H9 (cell line): ENCODE measurements at regions not wholly inside any gene's neighbourhood (a gene's known extent, or its start where the extent isn't known, plus 50 kb on each side); places are given as distances from the start of the nearest gene placed in this dataset.

Source experiments
- DNase-seq: peaks from one replicate; pipeline ENCODE4 v3.0.0-alpha.2; 2017
- H2AFZ ChIP-seq: one replicate; pipeline ENCODE4 v1.6.1; 2013; ENCODE audit warnings: mild to moderate bottlenecking, low read length, control low read depth, moderate library complexity
- H2AK5ac ChIP-seq: 2 replicates; pipeline ENCODE4 v1.6.1; 2013; ENCODE audit warnings: low read length, control low read depth, mixed read lengths; ENCODE audit not compliant: insufficient read length
- H2BK120ac ChIP-seq: one replicate; pipeline ENCODE4 v1.6.1; 2013; ENCODE audit warnings: low read depth, mild to moderate bottlenecking, low read length, control low read depth, inconsistent platforms; ENCODE audit not compliant: poor library complexity, severe bottlenecking
- H2BK12ac ChIP-seq: 2 replicates; pipeline ENCODE4 v1.6.1; 2013; ENCODE audit warnings: low read length, control low read depth, mixed read lengths, low read depth; ENCODE audit not compliant: insufficient read length
- H2BK15ac ChIP-seq: 2 replicates; pipeline ENCODE4 v1.6.1; 2013; ENCODE audit warnings: low read depth, low read length, control low read depth
- H2BK20ac ChIP-seq: one replicate; pipeline ENCODE4 v1.6.1; 2013; ENCODE audit warnings: low read depth, mild to moderate bottlenecking, low read length, control low read depth, inconsistent platforms; ENCODE audit not compliant: poor library complexity, severe bottlenecking
- H2BK5ac ChIP-seq: 2 replicates; pipeline ENCODE4 v1.6.1; 2013; ENCODE audit warnings: low read length, control low read depth, mixed read lengths; ENCODE audit not compliant: insufficient read length
- H3K14ac ChIP-seq: 2 replicates; pipeline ENCODE4 v1.6.1; 2013; ENCODE audit warnings: low read length, control low read depth; ENCODE audit not compliant: insufficient read depth
- H3K18ac ChIP-seq: 2 replicates; pipeline ENCODE4 v1.6.1; 2013; ENCODE audit warnings: low read depth, mild to moderate bottlenecking, mixed read lengths, low read length, control low read depth; ENCODE audit not compliant: insufficient read length
- H3K23ac ChIP-seq: 2 replicates; pipeline ENCODE4 v1.6.1; 2013; ENCODE audit warnings: low read length, control low read depth, mixed read lengths, low read depth; ENCODE audit not compliant: insufficient read length
- H3K23me2 ChIP-seq: 2 replicates; pipeline ENCODE4 v1.6.1; 2013; ENCODE audit warnings: low read depth, mild to moderate bottlenecking, mixed read lengths, low read length, control low read depth; ENCODE audit not compliant: insufficient read length, poor library complexity, severe bottlenecking
- H3K27ac ChIP-seq: 2 replicates; pipeline ENCODE4 v1.5.1; 2013; ENCODE audit warnings: low read length, control low read depth, mixed read lengths, low read depth; ENCODE audit not compliant: insufficient read length
- H3K27me3 ChIP-seq: 2 replicates; pipeline ENCODE4 v1.6.1; 2013; ENCODE audit warnings: low read length, control low read depth, inconsistent platforms; ENCODE audit not compliant: insufficient read depth
- H3K4ac ChIP-seq: 2 replicates; pipeline ENCODE4 v1.6.1; 2013; ENCODE audit warnings: low read depth, mild to moderate bottlenecking, control low read depth, inconsistent platforms, low read length, moderate library complexity
- H3K4me1 ChIP-seq: 2 replicates; pipeline ENCODE4 v1.6.1; 2013; ENCODE audit warnings: low read length, control low read depth, inconsistent platforms; ENCODE audit not compliant: insufficient read depth
- H3K4me2 ChIP-seq: 2 replicates; pipeline ENCODE4 v1.6.1; 2013; ENCODE audit warnings: low read length, control low read depth, mixed read lengths; ENCODE audit not compliant: insufficient read length, insufficient read depth
- H3K56ac ChIP-seq: 2 replicates; pipeline ENCODE4 v1.6.1; 2013; ENCODE audit warnings: low read depth, mild to moderate bottlenecking, mixed read lengths, low read length, control low read depth; ENCODE audit not compliant: insufficient read length
- H3K79me1 ChIP-seq: 2 replicates; pipeline ENCODE4 v1.6.1; 2013; ENCODE audit warnings: low read depth, mild to moderate bottlenecking, moderate library complexity, low read length, control low read depth, inconsistent platforms; ENCODE audit not compliant: insufficient read depth, poor library complexity, severe bottlenecking
- H3K79me2 ChIP-seq: 2 replicates; pipeline ENCODE4 v1.6.1; 2013; ENCODE audit warnings: low read length, control low read depth, inconsistent platforms; ENCODE audit not compliant: insufficient read depth
- H3K9ac ChIP-seq: 2 replicates; pipeline ENCODE4 v1.6.1; 2013; ENCODE audit warnings: low read length, control low read depth, mixed read lengths; ENCODE audit not compliant: insufficient read length; ENCODE audit errors: extremely low read depth
- H3K9me3 ChIP-seq: one replicate; pipeline ENCODE4 v1.6.1; 2013; ENCODE audit warnings: low read depth, low read length, inconsistent platforms; ENCODE audit not compliant: control insufficient read depth
- H3T11ph ChIP-seq: one replicate; pipeline ENCODE4 v1.6.1; 2013; ENCODE audit warnings: mild to moderate bottlenecking, low read length, control low read depth, inconsistent platforms
- H4K20me1 ChIP-seq: one replicate; pipeline ENCODE4 v1.6.1; 2013; ENCODE audit not compliant: control insufficient read depth, insufficient read length, insufficient read depth
- H4K5ac ChIP-seq: 2 replicates; pipeline ENCODE4 v1.6.1; 2013; ENCODE audit warnings: low read depth, mild to moderate bottlenecking, mixed read lengths, low read length, control low read depth; ENCODE audit not compliant: insufficient read length
- H4K8ac ChIP-seq: replicated peaks from 2 replicates; pipeline ENCODE4 v1.6.1; 2013; ENCODE audit warnings: low read length, control low read depth, mixed read lengths, low read depth; ENCODE audit not compliant: insufficient read length
- H4K91ac ChIP-seq: 2 replicates; pipeline ENCODE4 v1.6.1; 2013; ENCODE audit warnings: low read depth, mild to moderate bottlenecking, moderate library complexity, mixed read lengths, low read length, control low read depth; ENCODE audit not compliant: insufficient read length
- H3K27ac Mint-ChIP-seq, 3 experiments: 2 replicates in 2 of 3; 3 replicates in 1 of 3; pipeline ENCODE4 v1.8.0; 2020 to 2021; ENCODE audit warnings: mixed read lengths in 3 of 3, mild to moderate bottlenecking in 1 of 3, moderate library complexity in 1 of 3
- H3K27me3 Mint-ChIP-seq: 2 replicates; pipeline ENCODE4 v1.8.0; 2021; ENCODE audit warnings: low read depth, mild to moderate bottlenecking, moderate library complexity, mixed read lengths
- H3K36me3 Mint-ChIP-seq, 3 experiments: 2 replicates in 2 of 3; 3 replicates in 1 of 3; pipeline ENCODE4 v1.8.0; 2020 to 2021; ENCODE audit warnings: low read depth in 3 of 3, mixed read lengths in 3 of 3; ENCODE audit not compliant: insufficient read depth in 1 of 3
- H3K4me1 Mint-ChIP-seq, 2 experiments: 2 replicates each; pipeline ENCODE4 v1.8.0; 2020; ENCODE audit warnings: mixed read lengths in 2 of 2
- H3K4me3 Mint-ChIP-seq, 2 experiments: 2 replicates in 1 of 2; 3 replicates in 1 of 2; pipeline ENCODE4 v1.8.0; 2020 to 2021; ENCODE audit warnings: mild to moderate bottlenecking in 2 of 2, mixed read lengths in 2 of 2, moderate library complexity in 1 of 2
- H3K9me3 Mint-ChIP-seq, 2 experiments: 2 replicates in 1 of 2; 3 replicates in 1 of 2; pipeline ENCODE4 v1.8.0; 2020; ENCODE audit warnings: mild to moderate bottlenecking in 2 of 2, mixed read lengths in 2 of 2, moderate library complexity in 1 of 2
- WGBS: extraction: QIAGEN DNeasy Blood & Tissue Kit; methylation state at CpG from one replicate; pipeline ENCODE4 v1.1.7; 2013; ENCODE audit warnings: missing lambda C conversion rate, low lambda C conversion rate, mixed read lengths; ENCODE audit not compliant: insufficient read length; ENCODE audit errors: extremely low coverage; 5-methylcytosine and 5-hydroxymethylcytosine counted together
- TF ChIP-seq, protein P1 (sequence below): fragments of 200-600 bp; sonication (generic); conservative IDR thresholded peaks from 3 replicates; pipeline ENCODE4 v1.8.0; 2021; ENCODE audit warnings: antibody characterized with exemption, mild to moderate bottlenecking

DNA sequence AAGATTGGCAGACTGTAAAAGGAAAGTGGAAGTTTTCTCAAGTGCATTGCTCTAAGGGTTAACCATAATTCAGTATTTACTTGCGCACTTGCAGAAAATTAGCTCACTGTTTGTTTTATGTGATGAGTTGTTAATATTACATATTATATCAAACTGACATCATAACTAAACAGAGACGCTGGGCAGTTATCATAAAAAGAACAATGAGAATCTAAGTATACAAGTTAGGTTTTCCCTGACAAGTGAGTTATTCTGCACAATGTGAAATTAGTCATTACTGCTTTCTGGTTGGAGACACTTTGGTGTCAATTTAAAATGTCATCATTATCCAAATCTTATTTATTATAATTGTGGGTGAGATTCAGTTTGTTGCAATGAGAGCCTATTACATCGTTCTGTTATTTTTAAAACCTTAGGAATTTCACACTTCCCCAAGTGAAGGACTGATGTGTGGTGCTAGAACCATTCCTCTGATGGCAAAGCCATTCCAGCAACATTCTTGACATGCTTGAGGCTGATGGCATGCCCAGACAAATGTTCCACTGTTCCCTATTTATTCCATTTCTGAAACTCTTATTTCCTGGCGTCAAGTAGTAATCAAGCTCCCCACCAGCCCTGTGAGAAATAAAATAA, 90.1 kb upstream of the FLRT2 start:
- Histone ChIP-seq H3K23ac (no peak overlapping the region), H3K4me1 (no peaks in the 10 kb centered on the region), H3T11ph (no peak overlapping the region), H3K27me3 (no peaks in the 10 kb centered on the region), H3K79me2 (no peaks in the 10 kb centered on the region), H3K9me3 (no peaks in the 10 kb centered on the region), H3K23me2 (no peaks in the 10 kb centered on the region), H3K4ac (no peak overlapping the region), H2AK5ac (no peak overlapping the region), H2BK12ac (no peak overlapping the region), H2BK120ac (no peak overlapping the region), H3K4me2 (no peak overlapping the region), H4K8ac (no peak overlapping the region), H4K5ac (no peak overlapping the region), H2BK15ac (no peak overlapping the region), H2AFZ (no peak overlapping the region), H3K9ac (no peak overlapping the region), H3K14ac (no peak overlapping the region), H4K20me1 (no peaks in the 10 kb centered on the region), H2BK20ac (no peak overlapping the region), H2BK5ac (no peak overlapping the region), H4K91ac (no peak overlapping the region), H3K18ac (no peak overlapping the region), H3K27ac (no peak overlapping the region), H3K56ac (no peak overlapping the region), H3K79me1 (no peaks in the 10 kb centered on the region)
- no CpG with 5 or more reads among the region's 4 CpGs for WGBS
- Mint-ChIP-seq H3K27ac (peak overlapping the region in 1 of 3 experiments; percentile 31; a peak in 1 of 7 replicates), H3K9me3 (peaks cover 0 to 2% of the 10 kb centered on the region in 2 experiments; a peak in 1 of 5 replicates), H3K27me3 (no peaks in the 10 kb centered on the region; the same call in 1 of the 2 replicates), H3K36me3 (0 out of 7 replicates have a peak, but pooled peaks cover 0 to 1% (median 0%) of the 10 kb centered on the region in 3 experiments), H3K4me3 (no peak overlapping the region), H3K4me1 (0 out of 4 replicates have a peak, but pooled peaks cover 0 to 2% of the 10 kb centered on the region in 2 experiments)
- DNase-seq = no peak
- TF ChIP-seq, protein P1, sequence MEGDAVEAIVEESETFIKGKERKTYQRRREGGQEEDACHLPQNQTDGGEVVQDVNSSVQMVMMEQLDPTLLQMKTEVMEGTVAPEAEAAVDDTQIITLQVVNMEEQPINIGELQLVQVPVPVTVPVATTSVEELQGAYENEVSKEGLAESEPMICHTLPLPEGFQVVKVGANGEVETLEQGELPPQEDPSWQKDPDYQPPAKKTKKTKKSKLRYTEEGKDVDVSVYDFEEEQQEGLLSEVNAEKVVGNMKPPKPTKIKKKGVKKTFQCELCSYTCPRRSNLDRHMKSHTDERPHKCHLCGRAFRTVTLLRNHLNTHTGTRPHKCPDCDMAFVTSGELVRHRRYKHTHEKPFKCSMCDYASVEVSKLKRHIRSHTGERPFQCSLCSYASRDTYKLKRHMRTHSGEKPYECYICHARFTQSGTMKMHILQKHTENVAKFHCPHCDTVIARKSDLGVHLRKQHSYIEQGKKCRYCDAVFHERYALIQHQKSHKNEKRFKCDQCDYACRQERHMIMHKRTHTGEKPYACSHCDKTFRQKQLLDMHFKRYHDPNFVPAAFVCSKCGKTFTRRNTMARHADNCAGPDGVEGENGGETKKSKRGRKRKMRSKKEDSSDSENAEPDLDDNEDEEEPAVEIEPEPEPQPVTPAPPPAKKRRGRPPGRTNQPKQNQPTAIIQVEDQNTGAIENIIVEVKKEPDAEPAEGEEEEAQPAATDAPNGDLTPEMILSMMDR = no peak
